HG02623 (cell line): ENCODE measurements at regions not wholly inside any gene's neighbourhood (a gene's known extent, or its start where the extent isn't known, plus 50 kb on each side); places are given as distances from the start of the nearest gene placed in this dataset.

ENCODE experiments used
- ATAC-seq: cut with Tn5 transposase; IDR thresholded peaks from one replicate; pipeline ENCODE4 v1.9.1; 2021; ENCODE audit warnings: moderate library complexity; ENCODE audit not compliant: unreplicated experiment

GRCh38 chr10:43885842-43886241 is 237.2 kb upstream of the ZNF32 start:
- no peak for ATAC-seq

DNA sequence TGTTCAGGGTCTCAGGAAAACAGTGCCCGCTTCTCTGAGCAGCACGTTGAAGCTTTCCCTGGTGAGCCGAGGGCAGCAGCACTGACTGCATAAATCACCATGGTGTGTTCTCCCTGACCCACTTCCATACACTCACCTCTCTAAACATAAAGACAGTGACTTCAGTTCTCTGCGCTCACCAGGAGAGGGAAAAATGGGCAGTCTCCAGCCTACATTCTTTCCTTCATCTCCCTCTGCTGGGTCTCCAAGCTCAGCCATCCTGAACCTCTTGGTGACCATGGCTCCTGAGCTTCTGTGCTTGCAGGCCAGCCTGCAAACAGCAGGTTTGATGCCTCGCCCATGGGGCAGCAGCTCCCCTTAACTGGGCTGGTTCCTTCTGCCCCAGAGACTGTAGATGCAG is 236.6 kb upstream of the ZNF32 start:
- no peak for ATAC-seq

DNA sequence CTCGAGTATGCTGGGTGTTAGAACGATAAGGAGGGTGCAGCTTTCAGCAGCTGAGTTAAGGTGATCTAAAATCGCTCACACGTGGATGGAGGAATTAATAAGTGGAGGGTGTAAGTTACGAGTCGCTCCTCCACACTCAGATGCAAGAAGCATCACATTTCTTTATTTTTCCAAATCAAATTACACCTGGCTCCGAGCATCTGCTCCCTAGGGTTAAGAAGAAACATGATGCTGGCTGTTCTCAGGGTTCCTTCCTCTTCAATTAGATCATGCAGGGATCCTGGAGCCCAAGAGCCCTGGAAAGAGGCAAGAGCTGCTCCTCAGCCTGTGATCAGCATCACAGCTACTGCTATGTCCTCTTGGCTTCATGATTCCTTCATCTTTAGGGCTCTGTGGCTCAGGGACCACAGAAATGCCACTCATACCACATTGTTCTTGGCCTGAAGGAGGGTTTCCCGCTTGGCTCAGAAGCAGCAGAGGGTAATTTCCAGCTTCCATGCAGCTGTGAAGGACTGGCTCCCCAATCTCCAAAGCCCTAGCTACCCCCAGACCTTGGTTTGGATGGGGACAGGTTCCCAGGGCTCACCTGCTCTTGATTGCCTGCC is 235.9 kb upstream of the ZNF32 start:
- no peak for ATAC-seq

GRCh38 chr10:43882711-43883110 is 234.0 kb upstream of the ZNF32 start:
- no peak for ATAC-seq

- ATAC-seq, result no peak
These were observed 233.0 kb upstream of the ZNF32 start for GRCh38 chr10:43881657-43882056.

- no peak for ATAC-seq
These were observed 231.5 kb upstream of the ZNF32 start for GRCh38 chr10:43880160-43880559.

- ATAC-seq, result no peak
These were observed 231.1 kb upstream of the ZNF32 start for GRCh38 chr10:43879742-43880141.

- ATAC-seq, result no peak
These were observed 230.5 kb upstream of the ZNF32 start for GRCh38 chr10:43879162-43879561.

DNA sequence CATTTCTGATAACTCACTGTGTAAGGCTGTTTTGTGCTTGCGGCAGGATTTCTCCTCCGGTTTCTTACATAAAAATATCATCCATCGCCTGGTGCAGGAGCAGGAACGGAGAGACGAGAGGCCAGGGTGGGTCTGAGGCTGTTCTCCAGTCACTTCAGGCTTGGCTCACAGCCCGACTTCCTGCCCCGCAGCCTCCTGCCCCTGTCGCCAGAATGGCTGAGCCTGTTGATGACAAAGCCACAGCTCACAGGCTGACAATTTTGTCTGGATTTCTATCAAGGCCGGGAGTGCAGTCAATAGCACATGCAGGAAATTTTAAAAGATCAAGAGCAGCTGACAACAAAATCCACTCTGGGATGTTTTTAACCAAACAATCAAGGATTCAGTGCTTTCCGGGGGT is 229.7 kb upstream of the ZNF32 start:
- no peak for ATAC-seq

DNA sequence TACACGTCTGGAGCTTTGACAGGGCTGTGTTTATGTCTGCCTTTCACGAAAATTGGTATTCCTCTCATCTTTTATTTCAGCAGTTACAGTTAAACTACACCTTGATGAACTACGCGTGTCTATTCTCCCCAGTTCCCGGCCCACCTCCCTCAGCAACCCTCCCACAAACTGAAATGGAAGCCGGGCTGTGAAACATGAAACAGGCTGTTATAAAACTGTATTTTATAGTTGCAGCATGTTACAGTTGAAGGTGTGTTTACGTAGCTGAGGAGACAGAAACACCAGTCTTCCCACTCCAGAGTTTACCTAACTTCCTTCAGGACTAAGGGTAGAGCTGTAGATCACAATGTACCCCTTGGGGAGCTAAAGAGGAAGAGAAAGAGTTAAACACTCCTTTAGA is 228.3 kb upstream of the ZNF32 start:
- ATAC-seq, result no peak

DNA sequence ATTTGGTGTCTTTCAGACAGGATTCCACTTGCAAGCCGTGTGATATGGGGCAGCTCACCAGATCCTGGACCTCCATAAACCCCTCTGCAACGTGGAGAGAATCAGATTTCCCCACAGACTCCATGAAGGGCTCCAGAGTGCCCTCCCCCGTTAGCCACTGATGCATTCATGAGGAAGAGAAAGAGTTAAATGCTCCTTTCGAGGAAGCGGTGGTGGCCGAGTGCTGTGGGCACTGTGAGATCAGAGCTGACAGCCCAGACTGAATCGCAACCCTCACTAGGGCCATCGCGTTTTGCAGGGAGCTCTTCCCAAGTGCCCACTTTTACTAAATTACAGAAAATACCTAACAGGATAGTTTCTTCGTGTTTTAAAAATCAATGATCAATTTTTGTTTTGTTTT is 226.3 kb upstream of the ZNF32 start:
- ATAC-seq, result no peak

DNA sequence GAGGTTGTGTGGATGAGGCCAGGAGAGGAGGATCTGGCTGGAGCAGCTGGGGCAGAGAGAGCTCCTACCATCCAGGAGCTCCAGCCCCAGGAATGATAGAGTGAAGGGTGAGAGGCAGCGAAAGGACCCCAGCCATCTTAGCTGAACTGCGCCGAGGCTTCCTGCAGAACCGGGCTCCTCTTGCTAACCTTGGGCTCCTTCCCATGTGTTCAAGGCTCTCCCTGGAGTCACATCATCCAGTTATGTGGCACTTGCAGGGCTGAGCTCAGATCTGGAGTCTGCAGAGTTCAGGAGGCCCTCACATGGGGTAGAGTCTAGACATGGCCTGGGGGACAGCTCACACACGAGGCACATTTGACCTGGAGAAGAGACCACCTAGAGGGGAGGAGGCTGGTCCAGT is 225.0 kb upstream of the ZNF32 start:
- ATAC-seq, result no peak

GRCh38 chr10:43872644-43873043 is 224.0 kb upstream of the ZNF32 start:
- no peak for ATAC-seq

- ATAC-seq, result no peak
These were observed 222.9 kb upstream of the ZNF32 start for GRCh38 chr10:43871545-43871944.

- ATAC-seq, result no peak
These were observed 222.3 kb upstream of the ZNF32 start for GRCh38 chr10:43870968-43871439.

DNA sequence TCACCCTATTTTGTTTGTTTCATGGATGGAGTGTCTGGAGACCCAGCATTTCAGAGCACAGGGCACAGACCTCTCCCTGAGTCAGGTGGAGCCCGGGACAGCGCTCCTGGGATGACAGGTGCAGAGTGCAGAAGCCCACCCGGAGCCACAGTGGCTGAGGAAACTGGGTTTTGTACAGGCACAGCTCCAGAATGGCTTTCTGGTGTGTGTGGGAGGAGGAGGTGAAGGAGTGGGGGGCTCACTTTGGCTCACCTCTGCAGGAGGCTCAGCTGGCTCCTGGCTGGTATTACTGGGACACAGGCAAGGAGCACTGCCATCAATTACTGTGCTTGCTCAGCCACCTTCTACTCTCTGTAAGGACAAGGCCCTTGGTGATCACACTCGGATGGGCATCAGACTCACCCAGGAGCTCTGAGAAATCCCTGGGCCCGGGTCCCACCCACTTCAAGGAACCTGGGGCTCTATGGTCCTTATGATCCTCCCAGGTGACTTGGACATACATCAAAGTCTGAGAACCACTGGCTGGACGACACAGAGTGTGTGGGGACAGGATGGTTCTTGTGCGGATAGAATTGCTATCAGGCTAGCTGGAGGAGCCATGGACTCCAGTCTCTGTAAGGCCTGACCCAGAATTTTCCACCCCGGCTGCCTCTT is 221.1 kb upstream of the ZNF32 start:
- ATAC-seq, result no peak

GRCh38 chr10:43868952-43869351 is 220.3 kb upstream of the ZNF32 start:
- no peak for ATAC-seq

GRCh38 chr10:43867667-43868565 is 219.2 kb upstream of the ZNF32 start:
- no peak for ATAC-seq

- no peak for ATAC-seq
These were observed 218.4 kb upstream of the ZNF32 start for GRCh38 chr10:43867113-43867512.

DNA sequence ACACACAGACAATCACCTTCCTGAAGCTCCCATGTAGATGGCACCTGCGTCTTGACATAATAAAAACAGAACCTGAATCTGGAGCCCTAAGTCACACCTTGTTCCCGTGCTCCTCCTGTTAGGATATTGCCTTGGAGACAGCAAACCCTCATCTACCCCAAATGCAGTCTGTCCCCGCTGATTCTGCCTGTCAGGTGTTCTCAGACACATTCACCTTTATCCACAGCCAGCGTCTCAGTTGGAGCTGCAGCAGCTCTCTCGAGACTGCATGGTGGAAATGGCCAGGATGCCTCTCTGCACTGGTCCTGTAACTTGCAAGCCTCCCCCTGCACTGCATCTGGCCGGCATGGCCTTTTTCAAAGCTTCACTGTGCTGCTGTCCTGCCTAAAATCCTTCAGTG is 218.0 kb upstream of the ZNF32 start:
- no peak for ATAC-seq

GRCh38 chr10:43865265-43866135 is 216.8 kb upstream of the ZNF32 start:
- no peak for ATAC-seq
